ENCODE measurements at regions not wholly inside any gene's neighbourhood (a gene's known extent, or its start where the extent isn't known, plus 50 kb on each side); places are given as distances from the start of the nearest gene placed in this dataset.
"Not testable (repeated sequence)": the region's sequence is repeated elsewhere in the genome, so short reads cannot be mapped to it uniquely, and the experiment has no call there.

DNA sequence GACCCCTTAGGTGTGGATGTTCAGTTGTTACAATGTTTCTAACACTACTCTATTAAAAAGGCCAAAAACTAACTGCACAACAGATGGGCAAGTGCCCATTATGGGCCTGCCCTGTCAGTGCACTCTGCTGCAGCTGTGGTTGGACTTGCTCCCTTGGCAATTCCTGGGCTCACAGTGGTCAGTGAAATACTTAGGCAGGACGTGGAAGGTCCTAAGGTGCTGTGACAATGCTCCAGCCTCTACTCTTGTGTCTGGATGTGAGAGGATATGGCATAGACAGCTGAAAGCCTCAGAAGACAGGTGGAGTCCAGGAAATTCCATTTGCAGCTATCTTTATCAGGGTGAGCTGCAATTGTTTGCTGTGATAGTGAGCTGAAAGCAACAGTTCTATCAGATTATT, 136.5 kb upstream of the OLIG3 start:
- no peaks in the 10 kb centered on the region for H3K9me3 Mint-ChIP-seq (ENCODE audit: unreplicated experiment)
- no peak overlapping the region for H3K27ac Mint-ChIP-seq (ENCODE audit: unreplicated experiment)
- no peak overlapping the region for H3K4me3 Mint-ChIP-seq (ENCODE audit: unreplicated experiment)
- TF ChIP-seq, protein P1, sequence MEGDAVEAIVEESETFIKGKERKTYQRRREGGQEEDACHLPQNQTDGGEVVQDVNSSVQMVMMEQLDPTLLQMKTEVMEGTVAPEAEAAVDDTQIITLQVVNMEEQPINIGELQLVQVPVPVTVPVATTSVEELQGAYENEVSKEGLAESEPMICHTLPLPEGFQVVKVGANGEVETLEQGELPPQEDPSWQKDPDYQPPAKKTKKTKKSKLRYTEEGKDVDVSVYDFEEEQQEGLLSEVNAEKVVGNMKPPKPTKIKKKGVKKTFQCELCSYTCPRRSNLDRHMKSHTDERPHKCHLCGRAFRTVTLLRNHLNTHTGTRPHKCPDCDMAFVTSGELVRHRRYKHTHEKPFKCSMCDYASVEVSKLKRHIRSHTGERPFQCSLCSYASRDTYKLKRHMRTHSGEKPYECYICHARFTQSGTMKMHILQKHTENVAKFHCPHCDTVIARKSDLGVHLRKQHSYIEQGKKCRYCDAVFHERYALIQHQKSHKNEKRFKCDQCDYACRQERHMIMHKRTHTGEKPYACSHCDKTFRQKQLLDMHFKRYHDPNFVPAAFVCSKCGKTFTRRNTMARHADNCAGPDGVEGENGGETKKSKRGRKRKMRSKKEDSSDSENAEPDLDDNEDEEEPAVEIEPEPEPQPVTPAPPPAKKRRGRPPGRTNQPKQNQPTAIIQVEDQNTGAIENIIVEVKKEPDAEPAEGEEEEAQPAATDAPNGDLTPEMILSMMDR (IDR thresholded peaks at IDR 0.05; ENCODE audit: unreplicated experiment): no peak
- H3K27me3 Mint-ChIP-seq (ENCODE audit: unreplicated experiment): no peaks in the 10 kb centered on the region
- H3K36me3 Mint-ChIP-seq (ENCODE audit: low read depth, unreplicated experiment): no peaks in the 10 kb centered on the region
- peaks cover 10% of the 10 kb centered on the region for H3K4me1 Mint-ChIP-seq (ENCODE audit: unreplicated experiment)
- no peak for DNase-seq (ENCODE audit: low spot score)

DNA sequence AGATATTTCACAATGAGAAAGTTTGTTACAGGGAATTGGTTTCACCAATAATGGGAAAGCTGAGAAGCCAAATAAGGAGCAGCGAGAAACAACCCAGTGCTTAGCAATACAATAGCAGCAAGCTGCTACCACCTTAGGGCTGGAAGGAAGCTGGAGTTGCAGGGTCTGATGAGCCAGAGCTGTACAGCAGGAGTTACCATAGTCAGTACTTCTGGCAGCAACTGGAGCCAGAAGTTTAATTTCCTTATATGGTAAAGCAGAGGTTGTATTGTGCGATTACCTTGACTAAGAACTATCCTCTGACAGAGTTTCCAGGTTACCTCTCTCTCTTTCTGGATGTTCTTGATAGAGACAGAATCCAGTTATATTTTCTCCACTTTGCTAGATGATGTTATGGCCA, 137.1 kb upstream of the OLIG3 start:
- Mint-ChIP-seq H3K4me3 (ENCODE audit: unreplicated experiment) (no peak overlapping the region), H3K27ac (ENCODE audit: unreplicated experiment) (no peak overlapping the region), H3K36me3 (ENCODE audit: low read depth, unreplicated experiment) (no peaks in the 10 kb centered on the region), H3K9me3 (ENCODE audit: unreplicated experiment) (no peaks in the 10 kb centered on the region), H3K4me1 (ENCODE audit: unreplicated experiment) (peaks cover 10% of the 10 kb centered on the region), H3K27me3 (ENCODE audit: unreplicated experiment) (no peaks in the 10 kb centered on the region)
- no peak for DNase-seq (ENCODE audit: low spot score)
- TF ChIP-seq, protein P1 (IDR thresholded peaks at IDR 0.05; ENCODE audit: unreplicated experiment): no peak

DNA sequence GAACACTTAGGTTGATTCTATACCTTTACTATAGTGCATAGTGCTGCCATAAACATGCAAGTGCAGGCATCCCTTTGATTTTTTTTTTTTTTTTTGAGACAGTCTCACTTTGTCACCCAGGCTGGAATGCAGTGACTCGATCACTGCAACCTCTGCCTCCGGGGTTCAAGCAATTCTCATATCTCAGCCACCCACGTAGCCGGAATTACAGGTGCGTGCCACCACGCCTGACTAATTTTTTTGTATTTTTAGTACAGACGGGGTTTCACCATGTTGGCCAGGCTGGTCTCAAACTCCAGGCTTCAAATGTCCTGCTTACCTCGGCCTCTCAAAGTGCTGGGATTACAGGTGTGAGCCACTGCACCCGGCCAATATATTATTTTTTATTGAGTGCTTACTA, 140.0 kb upstream of the OLIG3 start:
- H3K27me3 Mint-ChIP-seq (ENCODE audit: unreplicated experiment); H3K4me3 Mint-ChIP-seq (ENCODE audit: unreplicated experiment); DNase-seq (ENCODE audit: low spot score); H3K4me1 Mint-ChIP-seq (ENCODE audit: unreplicated experiment); H3K36me3 Mint-ChIP-seq (ENCODE audit: low read depth, unreplicated experiment); H3K9me3 Mint-ChIP-seq (ENCODE audit: unreplicated experiment); H3K27ac Mint-ChIP-seq (ENCODE audit: unreplicated experiment): not testable (repeated sequence)

GRCh38 chr6:137637121-137637520, 142.9 kb upstream of the OLIG3 start:
- H3K9me3 Mint-ChIP-seq (ENCODE audit: unreplicated experiment): no peaks in the 10 kb centered on the region
- no peaks in the 10 kb centered on the region for H3K27me3 Mint-ChIP-seq (ENCODE audit: unreplicated experiment)
- peaks cover 2% of the 10 kb centered on the region for H3K4me1 Mint-ChIP-seq (ENCODE audit: unreplicated experiment)
- no peaks in the 10 kb centered on the region for H3K36me3 Mint-ChIP-seq (ENCODE audit: low read depth, unreplicated experiment)
- no peak for DNase-seq (ENCODE audit: low spot score)
- H3K4me3 Mint-ChIP-seq (ENCODE audit: unreplicated experiment): no peak overlapping the region
- TF ChIP-seq, protein P1 (IDR thresholded peaks at IDR 0.05; ENCODE audit: unreplicated experiment): no peak
- no peak overlapping the region for H3K27ac Mint-ChIP-seq (ENCODE audit: unreplicated experiment)

DNA sequence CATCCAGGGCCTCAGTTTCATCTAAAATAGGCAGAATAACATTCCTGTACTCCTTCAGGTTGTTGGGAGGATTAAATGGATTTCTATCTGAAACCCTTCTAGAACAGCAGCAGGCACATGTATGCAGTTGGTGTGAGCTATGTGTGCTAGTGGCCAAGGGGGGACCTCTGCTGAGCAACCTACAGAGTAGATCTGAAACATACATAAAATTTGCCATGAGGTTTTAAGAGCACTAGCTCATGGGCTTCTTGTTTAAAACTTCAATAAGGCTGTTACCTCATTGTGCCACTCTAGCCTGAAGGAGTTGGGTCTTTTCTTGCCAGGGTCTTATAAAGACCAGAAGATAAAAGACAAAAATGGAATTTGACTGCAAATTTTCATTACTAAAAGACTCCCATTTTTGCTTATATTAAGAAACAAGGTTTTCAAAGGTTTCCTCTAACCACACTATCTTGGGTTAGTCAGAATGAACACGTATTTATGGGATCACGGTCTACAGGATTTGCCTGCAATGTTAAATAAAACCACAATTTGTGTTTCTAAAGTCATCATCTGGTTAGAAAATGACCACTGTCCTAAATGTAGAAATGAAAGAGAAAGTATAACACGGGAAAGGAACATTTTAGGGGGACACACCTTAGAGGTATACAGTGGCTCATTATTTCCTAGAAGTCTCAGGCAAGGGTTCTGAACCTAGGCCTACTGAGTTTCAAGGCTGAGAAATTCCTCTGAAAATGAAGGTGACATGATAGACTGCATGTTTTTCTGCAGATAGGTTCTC, 144.9 kb upstream of the OLIG3 start:
- no peaks in the 10 kb centered on the region for H3K36me3 Mint-ChIP-seq (ENCODE audit: low read depth, unreplicated experiment)
- no peaks in the 10 kb centered on the region for H3K4me1 Mint-ChIP-seq (ENCODE audit: unreplicated experiment)
- no peaks in the 10 kb centered on the region for H3K27me3 Mint-ChIP-seq (ENCODE audit: unreplicated experiment)
- TF ChIP-seq, protein P1 (IDR thresholded peaks at IDR 0.05; ENCODE audit: unreplicated experiment): no peak
- no peak overlapping the region for H3K27ac Mint-ChIP-seq (ENCODE audit: unreplicated experiment)
- no peak for DNase-seq (ENCODE audit: low spot score)
- H3K4me3 Mint-ChIP-seq (ENCODE audit: unreplicated experiment): no peak overlapping the region
- H3K9me3 Mint-ChIP-seq (ENCODE audit: unreplicated experiment): no peaks in the 10 kb centered on the region

Data from endothelial cell (in vitro differentiated cells).